ENCODE measurements at regions not wholly inside any gene's neighbourhood (a gene's known extent, or its start where the extent isn't known, plus 50 kb on each side); places are given as distances from the start of the nearest gene placed in this dataset.

GRCh38 chr16:5789033-5789432 is 691.4 kb upstream of the EEF2KMT start:
- DNase-seq (ENCODE audit: low spot score): no peak
- Mint-ChIP-seq H3K4me3 (ENCODE audit: unreplicated experiment) (no peak overlapping the region), H3K9me3 (ENCODE audit: low read depth) (peaks cover 50% of the 10 kb centered on the region)

GRCh38 chr16:5781436-5781835 is 683.8 kb upstream of the EEF2KMT start:
- Mint-ChIP-seq H3K27ac (ENCODE audit: unreplicated experiment) (no peak overlapping the region), H3K36me3 (ENCODE audit: low read depth) (no peaks in the 10 kb centered on the region), H3K27me3 (ENCODE audit: low read depth) (no peaks in the 10 kb centered on the region), H3K4me3 (ENCODE audit: unreplicated experiment) (no peak overlapping the region), H3K9me3 (ENCODE audit: low read depth) (peaks cover 58% of the 10 kb centered on the region), H3K4me1 (ENCODE audit: low read depth) (no peaks in the 10 kb centered on the region)
- TF ChIP-seq, protein P1, sequence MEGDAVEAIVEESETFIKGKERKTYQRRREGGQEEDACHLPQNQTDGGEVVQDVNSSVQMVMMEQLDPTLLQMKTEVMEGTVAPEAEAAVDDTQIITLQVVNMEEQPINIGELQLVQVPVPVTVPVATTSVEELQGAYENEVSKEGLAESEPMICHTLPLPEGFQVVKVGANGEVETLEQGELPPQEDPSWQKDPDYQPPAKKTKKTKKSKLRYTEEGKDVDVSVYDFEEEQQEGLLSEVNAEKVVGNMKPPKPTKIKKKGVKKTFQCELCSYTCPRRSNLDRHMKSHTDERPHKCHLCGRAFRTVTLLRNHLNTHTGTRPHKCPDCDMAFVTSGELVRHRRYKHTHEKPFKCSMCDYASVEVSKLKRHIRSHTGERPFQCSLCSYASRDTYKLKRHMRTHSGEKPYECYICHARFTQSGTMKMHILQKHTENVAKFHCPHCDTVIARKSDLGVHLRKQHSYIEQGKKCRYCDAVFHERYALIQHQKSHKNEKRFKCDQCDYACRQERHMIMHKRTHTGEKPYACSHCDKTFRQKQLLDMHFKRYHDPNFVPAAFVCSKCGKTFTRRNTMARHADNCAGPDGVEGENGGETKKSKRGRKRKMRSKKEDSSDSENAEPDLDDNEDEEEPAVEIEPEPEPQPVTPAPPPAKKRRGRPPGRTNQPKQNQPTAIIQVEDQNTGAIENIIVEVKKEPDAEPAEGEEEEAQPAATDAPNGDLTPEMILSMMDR (IDR thresholded peaks at IDR 0.05): no peak
- no peak for DNase-seq (ENCODE audit: low spot score)

More at GRCh38 chr16:5789033-5789432, 691.4 kb upstream of the EEF2KMT start:
- Mint-ChIP-seq H3K27ac (ENCODE audit: unreplicated experiment) (no peak overlapping the region), H3K27me3 (ENCODE audit: low read depth) (no peaks in the 10 kb centered on the region), H3K4me1 (ENCODE audit: low read depth) (no peaks in the 10 kb centered on the region), H3K36me3 (ENCODE audit: low read depth) (no peaks in the 10 kb centered on the region)
- TF ChIP-seq, protein P1 (IDR thresholded peaks at IDR 0.05): no peak

DNA sequence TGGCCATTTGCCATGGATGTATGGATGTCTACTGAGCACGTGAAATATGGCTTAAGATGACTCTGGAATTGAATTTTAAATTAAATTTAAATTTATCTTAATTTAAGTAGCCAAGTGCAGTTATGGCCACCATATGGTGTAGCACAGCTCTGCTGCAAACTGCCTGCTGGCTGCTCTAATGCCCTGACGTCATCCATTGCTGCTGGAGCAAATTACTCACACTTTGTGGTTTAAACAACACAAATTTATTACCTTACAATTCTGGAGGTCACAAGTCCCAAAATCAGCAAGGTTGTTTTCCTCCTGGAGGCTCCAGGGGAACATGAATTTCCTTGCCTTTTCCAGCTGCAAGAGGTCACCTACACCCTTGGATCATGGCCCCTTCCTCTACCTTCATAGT is 679.3 kb upstream of the EEF2KMT start:
- Mint-ChIP-seq H3K27me3 (ENCODE audit: low read depth) (no peaks in the 10 kb centered on the region), H3K4me3 (ENCODE audit: unreplicated experiment) (no peak overlapping the region), H3K4me1 (ENCODE audit: low read depth) (no peaks in the 10 kb centered on the region), H3K9me3 (ENCODE audit: low read depth) (peaks cover 51% of the 10 kb centered on the region), H3K27ac (ENCODE audit: unreplicated experiment) (no peak overlapping the region), H3K36me3 (ENCODE audit: low read depth) (no peaks in the 10 kb centered on the region)
- no peak for DNase-seq (ENCODE audit: low spot score)
- TF ChIP-seq, protein P1 (IDR thresholded peaks at IDR 0.05): no peak

DNA sequence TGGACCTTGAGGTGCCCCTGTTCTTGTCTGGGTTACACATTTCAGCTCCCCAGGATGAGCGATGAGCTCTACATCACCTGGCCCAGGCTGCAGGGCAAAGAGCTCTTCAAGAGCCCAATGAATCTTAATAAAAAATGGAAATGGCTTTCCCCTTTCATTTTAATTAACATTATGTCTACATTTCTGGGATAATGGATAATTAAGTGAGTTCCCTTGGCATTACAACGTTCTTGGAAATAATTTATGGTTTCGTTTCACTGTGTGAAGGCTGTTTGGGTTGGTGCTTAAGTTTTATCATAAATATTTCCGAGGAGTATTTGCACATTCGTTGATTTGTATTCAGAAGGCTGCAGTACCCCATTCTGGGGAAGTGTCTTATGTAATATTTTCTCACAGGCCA is 678.3 kb upstream of the EEF2KMT start:
- Mint-ChIP-seq H3K36me3 (ENCODE audit: low read depth) (no peaks in the 10 kb centered on the region), H3K4me3 (ENCODE audit: unreplicated experiment) (no peak overlapping the region), H3K9me3 (ENCODE audit: low read depth) (peaks cover 50% of the 10 kb centered on the region), H3K27ac (ENCODE audit: unreplicated experiment) (no peak overlapping the region), H3K4me1 (ENCODE audit: low read depth) (no peaks in the 10 kb centered on the region), H3K27me3 (ENCODE audit: low read depth) (no peaks in the 10 kb centered on the region)
- DNase-seq (ENCODE audit: low spot score): no peak
- TF ChIP-seq, protein P1 (IDR thresholded peaks at IDR 0.05): no peak

GRCh38 chr16:5770118-5770517 is 672.5 kb upstream of the EEF2KMT start:
- Mint-ChIP-seq H3K36me3 (ENCODE audit: low read depth) (no peaks in the 10 kb centered on the region), H3K27me3 (ENCODE audit: low read depth) (no peaks in the 10 kb centered on the region), H3K27ac (ENCODE audit: unreplicated experiment) (no peak overlapping the region), H3K4me1 (ENCODE audit: low read depth) (no peaks in the 10 kb centered on the region), H3K4me3 (ENCODE audit: unreplicated experiment) (no peak overlapping the region), H3K9me3 (ENCODE audit: low read depth) (peaks cover 54% of the 10 kb centered on the region)
- TF ChIP-seq, protein P1 (IDR thresholded peaks at IDR 0.05): no peak
- DNase-seq (ENCODE audit: low spot score): no peak

Data from chondrocyte (in vitro differentiated cells).